Heart left ventricle (tissue), 16 donors: ENCODE measurements at regions not wholly inside any gene's neighbourhood (a gene's known extent, or its start where the extent isn't known, plus 50 kb on each side); places are given as distances from the start of the nearest gene placed in this dataset.

ENCODE experiments used
- ATAC-seq, 4 donors: fragments of 200-7000 bp; cut with Tn5 transposase; one replicate each; pipeline ENCODE4 v1.9.1; 2020 to 2022; ENCODE audit warnings: moderate library complexity in 4 of 4, mild to moderate bottlenecking in 3 of 4, moderate number of reproducible peaks in 1 of 4
- DNase-seq, 5 donors: peaks; one replicate each; pipeline ENCODE4 v3.0.0-alpha.2; 2020
- H3K27ac ChIP-seq, 12 donors: fragments of 200-600 bp; sonication (generic) in 4 of 12; one replicate each; pipeline versions ENCODE4 v1.5.0 to v1.8.0; 2016 to 2022; ENCODE audit warnings: mild to moderate bottlenecking in 2 of 12
- H3K27me3 ChIP-seq, 9 donors: fragments of 200-600 bp; sonication (generic) in 2 of 9; one replicate each; pipeline versions ENCODE4 v1.5.1 to v1.8.0; 2016 to 2022; ENCODE audit warnings: mild to moderate bottlenecking in 3 of 9
- H3K36me3 ChIP-seq, 9 donors: fragments of 200-600 bp; sonication (generic) in 2 of 9; one replicate each; pipeline versions ENCODE4 v1.5.0 to v1.8.0; 2018 to 2022; ENCODE audit warnings: mild to moderate bottlenecking in 2 of 9
- H3K4me1 ChIP-seq, 12 donors: fragments of 200-600 bp; sonication (generic) in 4 of 12; one replicate each; pipeline versions ENCODE4 v1.5.0 to v1.8.0; 2016 to 2022; ENCODE audit warnings: mild to moderate bottlenecking in 3 of 12
- H3K4me3 ChIP-seq, 12 donors: fragments of 200-600 bp; sonication (generic) in 4 of 12; one replicate each; pipeline versions ENCODE4 v1.5.0 to v1.8.0; 2017 to 2022; ENCODE audit warnings: mild to moderate bottlenecking in 9 of 12, moderate library complexity in 4 of 12
- H3K9me3 ChIP-seq, 12 donors: fragments of 200-600 bp; sonication (generic) in 4 of 12; one replicate each; pipeline versions ENCODE4 v1.5.0 to v1.8.0; 2016 to 2022; ENCODE audit warnings: mild to moderate bottlenecking in 1 of 12
- POLR2A ChIP-seq, 2 donors: fragments of 450-650 bp; IDR thresholded peaks; one replicate each; pipeline ENCODE4 v1.6.1; 2017; ENCODE audit warnings: antibody characterized with exemption in 2 of 2, mild to moderate bottlenecking in 2 of 2, moderate library complexity in 2 of 2
- WGBS, 4 donors: extraction: QIAGEN DNeasy Blood & Tissue Kit in 2 of 4; methylation state at CpG; one replicate each; pipeline versions ENCODE4 v1.1.5 to v1.1.7; 2013 to 2018; 5-methylcytosine and 5-hydroxymethylcytosine counted together
- intact Hi-C, 10 donors: fragments of 100-400 bp; cut with DNase I; formaldehyde crosslinking; loops; one replicate each; pipeline versions ENCODE4 v1.11.1 to v1.14.2; 2022
- TF ChIP-seq, protein P1 (sequence below), 12 donors: fragments of 200-600 bp; sonication (generic) in 4 of 12; IDR thresholded peaks; one replicate each; pipeline versions ENCODE4 v1.5.0 to v1.8.0; 2018 to 2022; ENCODE audit warnings: antibody characterized with exemption in 12 of 12, mild to moderate bottlenecking in 5 of 12
- donor health status: ischemic (EF 13 %, LVEDD 7.1; RV severe dilation, severe dysfunction).
- donor health status: healthy with polysubstance abuse.
- donor health status: DM: no; HTN: yes; CAD: no.
- donor health status: DM: no; HTN: no; CAD: no.
- donor health status: ischemic (EF 25% LVEDD 6.9; RV normal size, moderate dysfunction).
- donor health status: ischemic (EF 25% LVEDD 5.7; RV mildly dilated, moderate dysfunction).
- donor health status: healthy.
- donor health status: DM: yes; HTN: yes; CAD: no.
- donor health status: ischemic (EF 35%, LVEDD 5.7; RV mildly dilated, moderate dysfunction).
- donor health status: nonischemic (EF 11% LVEDD 7.7; RV severe dilation, severe dysfunction).
- donor health status: DM: yes; HTN: yes; CAD: no.
- donor health status: PGD.
- donor health status: ischemic (EF 29% LVEDD 5.4; RV normal size, mild dysfunction).
- donor health status: nonischemic (EF 23%, LVEDD 6.1; RV moderate dilation, normal function).

GRCh38 chr1:13990939-13991338 is 291.0 kb downstream of the PRDM2 start:
- no peaks in the 10 kb centered on the region for H3K9me3 ChIP-seq
- H3K36me3 ChIP-seq = no peaks in the 10 kb centered on the region
- H3K27ac ChIP-seq = no peak overlapping the region
- no peak overlapping the region for H3K4me3 ChIP-seq
- H3K27me3 ChIP-seq = no peaks in the 10 kb centered on the region
- ATAC-seq = no peak
- DNase-seq = no peak
- WGBS, 4 donors = 78 to 86% (median 83%) methylated on average over 5 of the region's 5 CpGs
- no peaks in the 10 kb centered on the region for H3K4me1 ChIP-seq
- intact Hi-C loops = no loop called here
- TF ChIP-seq POLR2A (IDR thresholded peaks at IDR 0.05) = no peak
- TF ChIP-seq, protein P1, sequence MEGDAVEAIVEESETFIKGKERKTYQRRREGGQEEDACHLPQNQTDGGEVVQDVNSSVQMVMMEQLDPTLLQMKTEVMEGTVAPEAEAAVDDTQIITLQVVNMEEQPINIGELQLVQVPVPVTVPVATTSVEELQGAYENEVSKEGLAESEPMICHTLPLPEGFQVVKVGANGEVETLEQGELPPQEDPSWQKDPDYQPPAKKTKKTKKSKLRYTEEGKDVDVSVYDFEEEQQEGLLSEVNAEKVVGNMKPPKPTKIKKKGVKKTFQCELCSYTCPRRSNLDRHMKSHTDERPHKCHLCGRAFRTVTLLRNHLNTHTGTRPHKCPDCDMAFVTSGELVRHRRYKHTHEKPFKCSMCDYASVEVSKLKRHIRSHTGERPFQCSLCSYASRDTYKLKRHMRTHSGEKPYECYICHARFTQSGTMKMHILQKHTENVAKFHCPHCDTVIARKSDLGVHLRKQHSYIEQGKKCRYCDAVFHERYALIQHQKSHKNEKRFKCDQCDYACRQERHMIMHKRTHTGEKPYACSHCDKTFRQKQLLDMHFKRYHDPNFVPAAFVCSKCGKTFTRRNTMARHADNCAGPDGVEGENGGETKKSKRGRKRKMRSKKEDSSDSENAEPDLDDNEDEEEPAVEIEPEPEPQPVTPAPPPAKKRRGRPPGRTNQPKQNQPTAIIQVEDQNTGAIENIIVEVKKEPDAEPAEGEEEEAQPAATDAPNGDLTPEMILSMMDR (IDR thresholded peaks at IDR 0.05) = no peak

GRCh38 chr1:13992489-13993285 is 292.7 kb downstream of the PRDM2 start:
- no peaks in the 10 kb centered on the region for H3K36me3 ChIP-seq
- peaks cover 0 to 6% (median 0%) of the 10 kb centered on the region in 9 donors for H3K27me3 ChIP-seq
- H3K27ac ChIP-seq = no peak overlapping the region
- WGBS, 4 donors = 34 to 46% (median 42%) methylated on average over 5 of the region's 5 CpGs
- TF ChIP-seq, protein P1 (IDR thresholded peaks at IDR 0.05) = no peak
- TF ChIP-seq POLR2A (IDR thresholded peaks at IDR 0.05) = no peak
- intact Hi-C loops = no loop called here
- DNase-seq (no peak), ATAC-seq (no peak)
- peaks cover 0 to 5% (median 0%) of the 10 kb centered on the region in 12 donors for H3K9me3 ChIP-seq
- H3K4me3 ChIP-seq = no peak overlapping the region
- no peaks in the 10 kb centered on the region for H3K4me1 ChIP-seq

DNA sequence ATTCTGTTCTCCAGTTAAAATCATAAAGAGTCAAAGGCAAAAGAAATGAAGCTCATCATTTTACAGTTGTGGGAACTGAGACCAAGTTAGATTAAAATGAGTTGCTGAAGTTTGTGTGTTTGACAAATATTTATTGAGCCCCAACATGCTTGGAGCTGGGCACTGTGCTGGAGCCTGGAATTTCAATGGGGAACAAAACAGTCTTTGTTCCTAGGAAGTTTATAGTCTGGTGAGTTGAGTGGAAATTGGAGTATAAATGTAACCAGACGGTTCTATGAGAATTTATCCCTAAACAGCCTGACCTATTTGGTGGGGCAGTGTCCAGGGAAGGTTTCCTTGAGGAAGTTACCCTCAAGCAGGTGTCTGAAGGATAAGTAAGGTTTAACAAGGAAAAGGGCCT is 294.4 kb downstream of the PRDM2 start:
- 24 to 72% (median 57%) methylated on average over 1 of the region's 1 CpG for WGBS, 4 donors
- TF ChIP-seq, protein P1 (IDR thresholded peaks at IDR 0.05) = no peak
- TF ChIP-seq POLR2A (IDR thresholded peaks at IDR 0.05) = no peak
- no peak for DNase-seq
- H3K36me3 ChIP-seq = no peaks in the 10 kb centered on the region
- H3K27me3 ChIP-seq = peaks cover 0 to 6% (median 0%) of the 10 kb centered on the region in 9 donors
- intact Hi-C loops = no loop called here
- H3K4me1 ChIP-seq = no peaks in the 10 kb centered on the region
- no peak overlapping the region for H3K27ac ChIP-seq
- H3K4me3 ChIP-seq = no peak overlapping the region
- H3K9me3 ChIP-seq = peaks cover 0 to 22% (median 0%) of the 10 kb centered on the region in 12 donors
- no peak for ATAC-seq

GRCh38 chr1:13996334-13996733 is 296.3 kb downstream of the PRDM2 start:
- peaks cover 0 to 33% (median 4%) of the 10 kb centered on the region in 12 donors for H3K9me3 ChIP-seq
- H3K4me1 ChIP-seq = no peaks in the 10 kb centered on the region
- H3K27ac ChIP-seq = no peak overlapping the region
- no peak for DNase-seq
- 59 to 87% (median 68%) methylated on average over 1 to 2 of the region's 2 CpGs for WGBS, 4 donors
- intact Hi-C loops = no loop called here
- no peak overlapping the region for H3K4me3 ChIP-seq
- H3K27me3 ChIP-seq = peaks cover 0 to 6% (median 0%) of the 10 kb centered on the region in 9 donors
- no peak for ATAC-seq
- TF ChIP-seq, protein P1 (IDR thresholded peaks at IDR 0.05) = no peak
- no peak for TF ChIP-seq POLR2A (IDR thresholded peaks at IDR 0.05)
- no peaks in the 10 kb centered on the region for H3K36me3 ChIP-seq
